SU-DHL-6 (cell line): ENCODE measurements at regions not wholly inside any gene's neighbourhood (a gene's known extent, or its start where the extent isn't known, plus 50 kb on each side); places are given as distances from the start of the nearest gene placed in this dataset.

ENCODE experiments used
- CTCF ChIP-seq: fragments of 200-600 bp; sonication (generic); IDR thresholded peaks from one replicate; pipeline ENCODE4 v1.5.1; 2017; ENCODE audit warnings: antibody characterized with exemption, mild to moderate bottlenecking, low read length, moderate library complexity; ENCODE audit not compliant: insufficient read depth, poor library complexity, severe bottlenecking
- EZH2phosphoT487 ChIP-seq: fragments of 200-600 bp; sonication (generic), shearing (Covaris generic); conservative IDR thresholded peaks from 2 replicates; pipeline ENCODE4 v1.6.1; 2018; ENCODE audit warnings: mild to moderate bottlenecking, antibody characterized with exemption, low read length, moderate library complexity, mixed read lengths

GRCh38 chr22:22064580-22064979, 82.0 kb upstream of the TOP3B start:
- no peak for TF ChIP-seq CTCF
- no peak for TF ChIP-seq EZH2phosphoT487
